Omental fat pad (tissue), 3 donors: ENCODE measurements at regions not wholly inside any gene's neighbourhood (a gene's known extent, or its start where the extent isn't known, plus 50 kb on each side); places are given as distances from the start of the nearest gene placed in this dataset.
"Not testable (repeated sequence)": the region's sequence is repeated elsewhere in the genome, so short reads cannot be mapped to it uniquely, and the experiment has no call there.

Experiments
- ATAC-seq: fragments of 150-250 bp; one replicate; pipeline ENCODE4 v1.9.1; 2016; ENCODE audit warnings: mild to moderate bottlenecking, moderate library complexity; ENCODE audit not compliant: low FRiP score
- DNase-seq: peaks from one replicate; pipeline ENCODE4 v3.0.0-alpha.2; 2019; ENCODE audit warnings: low spot score
- CTCF ChIP-seq, 3 donors: fragments of 450-650 bp; IDR thresholded peaks; one replicate each; pipeline ENCODE4 v1.5.1; 2016 to 2017; ENCODE audit warnings: antibody characterized with exemption in 3 of 3, mild to moderate bottlenecking in 3 of 3, moderate library complexity in 2 of 3

- TF ChIP-seq CTCF (IDR thresholded peaks at IDR 0.05), result no peak
- DNase-seq (no peak), ATAC-seq (no peak)
Measured at GRCh38 chr5:33118761-33119415, 321.9 kb upstream of the TARS1 start.

- DNase-seq (no peak), ATAC-seq (no peak)
- no peak for TF ChIP-seq CTCF (IDR thresholded peaks at IDR 0.05)
Measured at GRCh38 chr5:33120671-33121070, 320.1 kb upstream of the TARS1 start.

DNA sequence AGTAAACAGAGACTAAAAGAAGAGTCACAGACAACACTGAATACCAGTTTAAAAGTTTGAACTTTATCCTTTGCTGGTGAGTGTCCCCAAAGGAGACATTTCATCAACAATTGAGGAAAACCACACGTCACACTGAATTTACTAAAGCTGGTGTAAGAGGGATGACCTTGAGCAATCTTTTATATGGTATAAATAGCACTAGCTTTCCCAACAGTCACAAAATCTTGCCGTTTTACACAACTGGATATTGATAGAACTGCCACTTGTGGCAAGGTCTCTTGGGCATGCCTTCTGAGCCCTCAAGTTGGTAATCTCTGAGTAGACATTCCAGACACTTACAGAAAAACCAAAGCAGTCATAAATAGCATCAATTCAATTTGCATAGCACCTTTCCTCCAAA, 311.5 kb upstream of the TARS1 start:
- DNase-seq (no peak), ATAC-seq (no peak)
- no peak for TF ChIP-seq CTCF (IDR thresholded peaks at IDR 0.05)

DNA sequence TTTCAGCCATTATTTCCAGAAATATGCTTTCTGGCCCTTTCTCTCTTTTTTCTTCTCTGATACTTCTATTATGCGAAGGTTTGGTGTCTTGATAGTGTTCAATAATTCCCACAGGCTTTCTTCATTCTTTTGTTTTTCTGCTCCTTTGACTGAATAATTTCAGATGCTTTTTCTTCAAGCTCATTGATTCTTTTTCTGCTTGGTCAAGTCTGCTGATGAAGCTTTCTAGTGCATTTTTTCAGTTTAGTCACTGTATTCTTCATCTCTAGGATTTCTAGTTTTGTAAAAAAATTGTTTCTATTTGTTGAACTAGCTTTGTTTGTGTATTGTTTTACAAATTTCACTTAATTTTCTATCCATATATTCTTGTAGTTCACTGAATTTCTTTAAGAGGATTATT, 304.0 kb upstream of the TARS1 start:
- ATAC-seq (no peak), DNase-seq (no peak)
- no peak for TF ChIP-seq CTCF (IDR thresholded peaks at IDR 0.05)

DNA sequence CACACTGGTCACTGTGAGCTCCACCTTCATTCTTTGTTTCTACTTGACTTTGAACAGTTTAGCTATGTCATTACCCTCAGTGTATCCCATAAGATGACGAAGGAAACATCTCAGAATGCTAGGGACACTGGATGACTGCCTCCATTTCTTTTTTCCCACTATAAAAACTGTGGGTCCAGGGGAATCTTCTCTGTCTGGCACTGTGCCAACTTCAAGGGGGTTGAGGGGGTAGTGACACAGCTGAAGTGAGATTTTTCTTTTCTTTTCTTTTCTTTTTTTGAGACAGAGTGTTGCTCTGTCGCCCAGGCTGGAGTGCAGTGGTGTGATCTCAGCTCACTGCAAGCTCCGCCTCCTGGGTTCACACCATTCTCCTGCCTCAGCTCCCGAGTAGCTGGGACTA, 302.6 kb upstream of the TARS1 start:
- ATAC-seq, DNase-seq: not testable (repeated sequence)

GRCh38 chr5:33143405-33144123, 297.2 kb upstream of the TARS1 start:
- no peak for TF ChIP-seq CTCF (IDR thresholded peaks at IDR 0.05)
- DNase-seq (no peak), ATAC-seq (no peak)

DNA sequence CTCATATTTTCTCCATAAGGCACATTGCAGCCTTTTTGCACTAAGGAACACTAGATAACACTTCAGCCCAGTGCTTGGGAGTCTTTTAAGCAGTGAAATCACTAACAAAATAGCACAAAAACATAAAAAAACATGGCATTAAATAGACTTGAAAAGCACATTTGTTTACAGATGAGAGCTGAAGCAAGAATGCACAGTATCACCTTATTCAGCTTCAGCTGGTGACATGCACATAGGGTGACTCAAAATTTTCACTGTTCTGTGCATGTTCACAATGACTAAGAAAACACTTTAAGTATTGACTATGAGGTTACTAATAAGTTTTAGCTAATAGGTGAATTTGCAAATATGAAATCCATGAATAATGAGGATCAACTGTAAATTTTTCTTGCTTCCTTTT, 293.9 kb upstream of the TARS1 start:
- DNase-seq, result no peak
- no peak for TF ChIP-seq CTCF (IDR thresholded peaks at IDR 0.05)
- no peak for ATAC-seq
